ENCODE measurements at regions not wholly inside any gene's neighbourhood (a gene's known extent, or its start where the extent isn't known, plus 50 kb on each side); places are given as distances from the start of the nearest gene placed in this dataset.
"Not testable (repeated sequence)": the region's sequence is repeated elsewhere in the genome, so short reads cannot be mapped to it uniquely, and the experiment has no call there.

DNA sequence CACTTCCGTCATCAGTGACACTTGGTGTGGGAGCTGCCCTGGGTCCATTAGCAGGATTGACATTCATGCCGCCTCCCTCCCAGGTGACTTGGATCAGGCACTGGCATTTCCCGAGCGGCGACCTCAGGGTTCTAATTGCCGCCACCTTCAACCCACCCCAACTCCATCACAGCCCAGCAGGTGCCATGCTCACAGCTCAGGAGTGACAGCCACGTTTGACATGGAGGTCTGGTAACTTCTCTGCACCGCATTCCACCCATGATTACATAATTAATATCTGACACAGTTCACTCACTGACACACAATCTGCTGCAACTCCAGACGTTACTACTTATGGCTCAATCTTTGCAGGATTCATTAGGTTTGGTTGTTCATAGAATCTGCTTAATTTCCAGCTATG is 450.9 kb upstream of the MYT1L start:
- TF ChIP-seq CTCF (conservative IDR thresholded peaks at IDR 0.05; ENCODE audit: low read length) = no peak
- H3K4me3 ChIP-seq (ENCODE audit: low read length) = no peak overlapping the region
- DNase-seq (ENCODE audit: low read depth) = no peak

DNA sequence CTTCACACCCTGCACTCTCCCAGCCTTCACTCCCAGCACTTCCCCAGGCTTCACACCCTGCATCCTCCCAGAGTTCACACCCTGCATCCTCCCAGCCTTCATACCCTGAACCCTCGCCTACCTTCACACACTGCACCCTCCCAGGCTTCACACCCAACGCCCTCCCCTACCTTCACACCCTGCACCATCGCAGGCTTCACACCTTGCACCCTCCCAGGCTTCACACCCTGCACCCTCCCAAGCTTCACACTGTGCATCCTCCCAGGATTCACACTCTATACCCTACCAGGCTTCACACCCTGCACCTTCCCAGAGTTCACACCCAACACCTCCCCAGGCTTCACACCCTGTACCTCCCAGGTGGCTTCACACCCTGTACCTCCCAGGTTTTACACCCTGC is 448.7 kb upstream of the MYT1L start:
- no peak for DNase-seq (ENCODE audit: low read depth)
- no peak overlapping the region for H3K4me3 ChIP-seq (ENCODE audit: low read length)
- no peak for TF ChIP-seq CTCF (conservative IDR thresholded peaks at IDR 0.05; ENCODE audit: low read length)

- TF ChIP-seq CTCF (conservative IDR thresholded peaks at IDR 0.05; ENCODE audit: low read length) = no peak
- H3K4me3 ChIP-seq (ENCODE audit: low read length) = no peak overlapping the region
- no peak for DNase-seq (ENCODE audit: low read depth)
Measured at GRCh38 chr2:2777876-2778275, 446.8 kb upstream of the MYT1L start.

DNA sequence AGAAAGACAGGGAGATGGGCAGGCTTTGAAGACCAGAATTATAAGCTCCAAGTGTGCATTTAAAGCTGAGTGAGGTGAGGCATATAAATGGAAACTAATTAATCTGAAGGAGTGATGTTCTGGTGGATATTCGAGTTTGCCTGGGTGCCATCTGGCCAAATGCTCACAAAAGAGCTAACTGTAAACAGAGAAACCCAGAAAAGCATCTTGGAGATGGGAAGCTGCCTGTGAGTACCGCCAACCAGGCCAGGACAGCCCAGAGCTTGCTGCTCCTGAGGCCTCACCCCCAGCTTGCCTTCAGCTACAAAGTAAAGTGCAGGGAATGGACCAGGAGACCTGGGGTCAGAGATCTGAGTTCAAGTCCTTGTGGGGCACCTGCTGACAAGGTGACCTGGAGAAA is 446.1 kb upstream of the MYT1L start:
- no peak for DNase-seq (ENCODE audit: low read depth)
- no peak for TF ChIP-seq CTCF (conservative IDR thresholded peaks at IDR 0.05; ENCODE audit: low read length)
- H3K4me3 ChIP-seq (ENCODE audit: low read length) = no peak overlapping the region

GRCh38 chr2:2775018-2775417 is 443.9 kb upstream of the MYT1L start:
- no peak overlapping the region for H3K4me3 ChIP-seq (ENCODE audit: low read length)
- TF ChIP-seq CTCF (conservative IDR thresholded peaks at IDR 0.05; ENCODE audit: low read length) = no peak
- DNase-seq (ENCODE audit: low read depth) = no peak

DNA sequence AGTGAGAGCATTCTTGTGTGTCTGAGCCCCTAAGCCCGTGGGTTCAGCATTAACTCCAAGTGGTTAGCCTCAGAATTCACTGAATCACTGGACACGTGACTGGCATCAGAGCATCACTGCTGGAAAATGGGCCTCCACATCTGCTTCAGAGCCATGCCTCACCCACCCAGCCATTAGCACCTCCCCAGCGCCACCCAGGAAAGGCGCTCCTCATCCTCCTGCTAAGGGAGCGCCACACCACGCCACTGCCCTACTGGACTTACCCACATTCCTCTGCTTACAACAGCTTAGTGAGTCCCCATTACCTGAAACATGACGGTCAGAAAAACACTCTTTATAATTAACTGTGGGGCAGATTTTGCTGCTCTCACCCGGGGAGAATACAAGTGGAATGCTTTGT is 442.6 kb upstream of the MYT1L start:
- no peak for DNase-seq (ENCODE audit: low read depth)
- TF ChIP-seq CTCF (conservative IDR thresholded peaks at IDR 0.05; ENCODE audit: low read length) = no peak
- H3K4me3 ChIP-seq (ENCODE audit: low read length) = no peak overlapping the region

GRCh38 chr2:2773080-2773479 is 442.0 kb upstream of the MYT1L start:
- not testable (repeated sequence) for DNase-seq (ENCODE audit: low read depth); H3K4me3 ChIP-seq (ENCODE audit: low read length)

DNA sequence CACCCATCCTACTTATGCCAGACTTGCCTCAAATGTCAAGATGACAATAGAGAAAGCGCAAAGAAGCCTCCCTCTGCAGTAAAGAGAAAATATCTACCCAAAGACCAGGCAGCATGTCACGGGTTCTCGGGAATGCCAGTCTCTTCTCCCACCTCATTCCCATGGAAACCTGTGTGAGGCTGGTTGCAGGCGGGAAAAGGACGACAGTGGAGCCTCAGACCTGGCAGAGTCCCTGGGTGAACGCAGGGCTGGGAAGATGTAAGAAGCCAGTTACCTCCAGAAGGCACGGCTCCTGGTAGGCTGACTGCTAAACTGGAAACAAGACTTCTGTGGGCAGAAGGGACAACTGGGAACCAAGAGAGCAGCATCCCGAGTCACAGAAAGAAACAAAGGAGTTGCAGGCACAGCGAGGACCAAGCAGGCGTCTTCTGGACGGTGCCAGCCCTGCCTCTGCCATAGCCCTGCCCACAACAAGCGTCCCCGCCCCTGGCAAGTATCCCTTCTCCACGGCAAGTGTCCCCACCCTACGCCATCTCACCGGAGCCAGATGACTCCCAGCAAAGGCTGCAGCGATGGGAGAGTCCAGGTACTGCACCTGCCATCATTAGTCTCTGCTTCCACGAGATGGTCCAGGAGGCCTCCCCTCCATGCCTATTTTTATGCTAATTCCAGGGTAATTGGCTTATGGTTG is 440.8 kb upstream of the MYT1L start:
- H3K4me3 ChIP-seq (ENCODE audit: low read length) = no peak overlapping the region
- TF ChIP-seq CTCF (conservative IDR thresholded peaks at IDR 0.05; ENCODE audit: low read length) = no peak
- no peak for DNase-seq (ENCODE audit: low read depth)

Data from AG10803 (cell line).